GM23338 (cell line): ENCODE measurements at regions not wholly inside any gene's neighbourhood (a gene's known extent, or its start where the extent isn't known, plus 50 kb on each side); places are given as distances from the start of the nearest gene placed in this dataset.

Experiments used
- ATAC-seq: fragments of 200-7000 bp; cut with Tn5 transposase; 3 replicates; pipeline ENCODE4 v1.9.1; 2020
- DNase-seq: peaks from one replicate; pipeline ENCODE4 v3.0.0-alpha.2; 2015; ENCODE audit warnings: low spot score
- H2AFZ ChIP-seq: fragments of 200-600 bp; sonication (generic); 2 replicates; pipeline ENCODE4 v1.8.0; 2016; ENCODE audit warnings: antibody characterized with exemption, mild to moderate bottlenecking, moderate library complexity
- H3F3A ChIP-seq: fragments of 200-600 bp; sonication (generic); replicated peaks from 2 replicates; pipeline ENCODE4 v1.8.0; 2017; ENCODE audit warnings: antibody characterized with exemption, mixed run types, low read depth
- H3K27ac ChIP-seq: fragments of 200-600 bp; sonication (generic); 2 replicates; pipeline ENCODE4 v1.6.1; 2016; ENCODE audit warnings: low read depth
- H3K27me3 ChIP-seq: fragments of 200-600 bp; sonication (generic); 2 replicates; pipeline ENCODE4 v1.8.0; 2016; ENCODE audit warnings: mild to moderate bottlenecking, mixed run types, moderate library complexity; ENCODE audit not compliant: insufficient read depth
- H3K36me3 ChIP-seq: fragments of 200-600 bp; sonication (generic); 2 replicates; pipeline ENCODE4 v1.8.0; 2016; ENCODE audit warnings: mild to moderate bottlenecking; ENCODE audit not compliant: insufficient read depth
- H3K4me1 ChIP-seq: fragments of 200-600 bp; sonication (generic); 2 replicates; pipeline ENCODE4 v1.8.0; 2016; ENCODE audit warnings: mild to moderate bottlenecking, moderate library complexity; ENCODE audit not compliant: insufficient read depth
- H3K4me2 ChIP-seq: fragments of 200-600 bp; sonication (generic); 2 replicates; pipeline ENCODE4 v1.7.1; 2017; ENCODE audit warnings: mixed run types
- H3K4me3 ChIP-seq: fragments of 200-600 bp; sonication (generic); 2 replicates; pipeline ENCODE4 v1.6.1; 2016; ENCODE audit warnings: mixed run types
- H3K79me2 ChIP-seq: fragments of 200-600 bp; sonication (generic); replicated peaks from 2 replicates; pipeline ENCODE4 v1.8.0; 2017; ENCODE audit warnings: mild to moderate bottlenecking; ENCODE audit not compliant: insufficient read depth
- H3K9me2 ChIP-seq: fragments of 200-600 bp; sonication (generic); 2 replicates; pipeline ENCODE4 v1.8.0; 2017; ENCODE audit not compliant: insufficient read depth
- H4K20me1 ChIP-seq: fragments of 200-600 bp; sonication (generic); replicated peaks from 2 replicates; pipeline ENCODE4 v1.8.0; 2017; ENCODE audit warnings: mild to moderate bottlenecking; ENCODE audit not compliant: insufficient read depth
- H3K27ac Mint-ChIP-seq: 2 replicates; pipeline ENCODE4 v1.8.0; 2020; ENCODE audit warnings: inconsistent platforms, mild to moderate bottlenecking, moderate library complexity, mixed read lengths
- H3K27me3 Mint-ChIP-seq: 3 replicates; pipeline ENCODE4 v1.8.0; 2022; ENCODE audit warnings: low read depth, mild to moderate bottlenecking, moderate library complexity, mixed read lengths, inconsistent platforms; ENCODE audit not compliant: insufficient read depth, poor library complexity
- H3K36me3 Mint-ChIP-seq: 3 replicates; pipeline ENCODE4 v1.8.0; 2021; ENCODE audit warnings: low read depth, mild to moderate bottlenecking, inconsistent platforms, moderate library complexity, mixed read lengths
- H3K4me1 Mint-ChIP-seq: 3 replicates; pipeline ENCODE4 v1.8.0; 2020; ENCODE audit warnings: mild to moderate bottlenecking, inconsistent platforms, mixed read lengths
- H3K4me3 Mint-ChIP-seq: 3 replicates; pipeline ENCODE4 v1.8.0; 2021; ENCODE audit warnings: moderate library complexity, mild to moderate bottlenecking, inconsistent platforms, mixed read lengths
- H3K9me3 Mint-ChIP-seq: 3 replicates; pipeline ENCODE4 v1.8.0; 2020; ENCODE audit warnings: moderate library complexity, mild to moderate bottlenecking, inconsistent platforms, mixed read lengths
- CREB1 ChIP-seq: fragments of 250-450 bp; sonication (Bioruptor Pico); IDR thresholded peaks from 2 replicates; pipeline ENCODE4 v1.5.0; 2020; ENCODE audit warnings: low read depth, mild to moderate bottlenecking, moderate library complexity
- CTCF ChIP-seq, 2 experiments: fragments of 200-600 bp in 1 of 2; sonication (generic) in 1 of 2; conservative IDR thresholded peaks; 2 replicates each; pipeline versions ENCODE4 v1.5.1 to v1.6.1; 2016 to 2017; ENCODE audit warnings: antibody characterized with exemption in 2 of 2, low read depth in 2 of 2, mild to moderate bottlenecking in 2 of 2, moderate library complexity in 1 of 2
- ETS1 ChIP-seq: IDR thresholded peaks from 2 replicates; pipeline ENCODE4 v1.6.1; 2016; ENCODE audit warnings: antibody characterized with exemption
- EZH2 ChIP-seq: fragments of 200-600 bp; sonication (generic); IDR thresholded peaks from one replicate; pipeline ENCODE4 v1.8.0; 2017; ENCODE audit warnings: antibody characterized with exemption, mild to moderate bottlenecking, low read depth; ENCODE audit not compliant: unreplicated experiment
- POLR2AphosphoS5 ChIP-seq: IDR thresholded peaks from 2 replicates; pipeline ENCODE4 v1.6.1; 2016; ENCODE audit warnings: antibody characterized with exemption, low read depth
- ZNF114 ChIP-seq: fragments of 250-450 bp; sonication (Bioruptor Pico); IDR thresholded peaks from 2 replicates; pipeline ENCODE4 v1.5.0; 2020; ENCODE audit warnings: mild to moderate bottlenecking, moderate library complexity
- ZNF331 ChIP-seq: fragments of 250-450 bp; sonication (Bioruptor Pico); IDR thresholded peaks from 2 replicates; pipeline ENCODE4 v1.5.0; 2020; ENCODE audit warnings: low read depth, mild to moderate bottlenecking, moderate library complexity
- ZNF462 ChIP-seq: fragments of 250-450 bp; sonication (Bioruptor Pico); IDR thresholded peaks from 2 replicates; pipeline ENCODE4 v1.5.0; 2020; ENCODE audit warnings: mild to moderate bottlenecking, moderate library complexity

GRCh38 chr3:75325716-75326115, 338.4 kb upstream of the FRG2C start:
- DNase-seq (no peak), ATAC-seq (no peak; the same call in 2 of the 3 replicates)
- no peak for TF ChIP-seq ZNF462 (CRISPR knock-in tag)
- no peak for TF ChIP-seq ETS1
- no peak for TF ChIP-seq CREB1 (CRISPR knock-in tag)
- TF ChIP-seq EZH2, result no peak
- no peak for TF ChIP-seq ZNF114
- TF ChIP-seq POLR2AphosphoS5, result no peak
- TF ChIP-seq CTCF (conservative IDR thresholded peaks at IDR 0.05; ENCODE audit: low read depth in 2 of 2), result no peak
- TF ChIP-seq ZNF331 (CRISPR knock-in tag), result no peak

More at GRCh38 chr3:75325716-75326115, 338.4 kb upstream of the FRG2C start:
- H3F3A ChIP-seq, result no peaks in the 10 kb centered on the region
- no peaks in the 10 kb centered on the region for H3K27me3 ChIP-seq
- no peak overlapping the region for H3K4me3 ChIP-seq
- Mint-ChIP-seq H3K9me3 (no peaks in the 10 kb centered on the region), H3K4me3 (no peak overlapping the region), H3K27ac (no peak overlapping the region; the same call in 1 of the 2 replicates), H3K36me3 (no peaks in the 10 kb centered on the region), H3K4me1 (peaks cover 15% of the 10 kb centered on the region), H3K27me3 (peaks cover 6% of the 10 kb centered on the region)
- no peaks in the 10 kb centered on the region for H3K79me2 ChIP-seq
- H3K4me2 ChIP-seq, result no peak overlapping the region
- H3K4me1 ChIP-seq, result no peaks in the 10 kb centered on the region
- no peak overlapping the region for H2AFZ ChIP-seq
- no peaks in the 10 kb centered on the region for H4K20me1 ChIP-seq
- no peak overlapping the region for H3K27ac ChIP-seq
- no peaks in the 10 kb centered on the region for H3K9me2 ChIP-seq
- H3K36me3 ChIP-seq, result no peaks in the 10 kb centered on the region
